ENCODE measurements at regions not wholly inside any gene's neighbourhood (a gene's known extent, or its start where the extent isn't known, plus 50 kb on each side); places are given as distances from the start of the nearest gene placed in this dataset.
"Not testable (repeated sequence)": the region's sequence is repeated elsewhere in the genome, so short reads cannot be mapped to it uniquely, and the experiment has no call there.

DNA sequence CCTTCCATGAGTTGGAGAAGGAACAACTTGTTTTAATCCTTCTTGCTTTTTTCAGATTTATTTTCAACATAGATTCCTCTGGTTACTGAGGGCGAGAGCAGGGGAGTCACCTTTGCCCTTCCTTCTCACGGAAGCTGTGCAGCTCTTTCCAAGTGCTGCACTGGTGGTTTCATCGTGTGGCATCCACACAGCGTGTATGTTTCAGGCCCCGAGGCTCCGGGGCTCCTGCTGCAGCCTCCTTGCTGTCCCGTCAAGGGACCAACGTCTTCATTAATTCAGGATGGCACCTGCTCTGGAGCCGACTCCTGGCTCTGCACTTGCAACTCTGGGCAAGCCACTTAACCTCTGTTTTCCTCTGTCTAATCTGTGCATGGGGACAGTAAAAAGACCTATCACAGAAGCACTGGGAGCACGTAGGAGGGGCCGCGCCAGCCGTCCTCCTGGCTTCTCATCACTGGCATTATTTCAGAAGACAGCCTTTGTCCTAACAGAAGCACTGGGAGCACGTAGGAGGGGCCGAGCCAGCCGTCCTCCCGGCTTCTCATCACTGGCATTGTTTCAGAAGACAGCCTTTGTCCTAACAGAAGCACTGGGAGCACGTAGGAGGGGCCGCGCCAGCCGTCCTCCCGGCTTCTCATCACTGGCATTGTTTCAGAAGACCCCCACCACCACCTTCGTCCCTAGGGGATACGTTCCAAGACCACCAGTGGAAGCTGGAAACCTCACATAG lies 117.8 kb upstream of the NKX1-1 start:
- ATAC-seq, result no peak

DNA sequence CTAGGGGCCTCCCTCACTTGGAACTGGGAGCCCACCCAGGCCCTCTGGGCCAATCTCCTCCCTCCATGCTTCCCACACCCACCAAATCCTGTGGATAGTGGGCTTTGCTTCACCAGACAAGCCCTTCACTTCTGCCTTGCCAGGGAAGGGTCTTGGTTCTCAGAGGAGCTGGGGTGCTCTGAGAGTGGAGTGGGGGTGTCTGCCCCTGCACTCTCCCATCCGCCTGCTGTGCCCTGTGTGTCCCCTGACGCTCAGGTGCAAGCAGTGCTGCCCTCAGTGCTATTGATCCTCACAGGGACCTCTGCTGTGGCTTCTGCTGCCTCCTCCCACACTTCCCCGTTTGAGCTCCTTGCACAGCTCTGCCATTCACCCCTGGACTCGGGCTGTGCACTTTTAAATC lies 117.3 kb upstream of the NKX1-1 start:
- no peak for ATAC-seq

DNA sequence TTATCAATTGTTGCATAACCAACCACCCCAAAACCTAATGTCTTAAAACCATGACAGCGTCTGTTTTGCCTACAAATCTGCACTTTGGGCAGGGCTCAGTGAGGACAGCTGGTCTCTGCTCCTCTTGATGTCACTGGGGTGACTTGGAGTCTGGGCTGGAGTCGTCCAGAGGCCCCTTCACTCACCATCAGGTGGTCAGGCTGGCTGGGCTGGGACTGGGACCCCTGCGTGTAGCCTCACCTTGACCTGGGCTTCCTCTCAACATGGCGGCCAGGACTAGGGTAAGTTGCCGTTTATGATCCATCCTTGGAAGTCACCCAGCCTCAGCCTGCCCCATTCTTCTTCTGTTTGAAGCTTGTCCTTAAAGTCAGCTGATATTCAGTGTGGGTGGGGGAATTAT lies 116.8 kb upstream of the NKX1-1 start:
- ATAC-seq, result no peak

DNA sequence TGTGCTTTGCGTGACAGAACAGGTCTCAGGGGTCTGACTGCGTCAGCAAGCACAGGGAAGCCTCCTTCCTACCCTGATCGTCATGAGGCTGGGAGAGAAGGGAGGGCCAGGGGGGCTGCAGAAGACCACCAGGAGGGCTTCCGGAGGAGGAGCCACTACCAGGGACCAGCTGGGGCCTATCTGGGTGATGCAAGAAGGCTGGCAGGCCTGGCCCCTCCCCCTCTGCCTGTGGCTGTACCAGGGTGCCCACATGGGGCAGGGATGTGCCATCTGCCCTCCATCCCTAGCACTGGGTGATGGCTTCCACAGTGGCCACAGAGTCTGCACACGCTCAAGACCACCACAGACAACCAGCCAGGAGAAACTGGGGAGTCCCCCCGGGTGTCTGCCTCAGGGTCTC lies 116.4 kb upstream of the NKX1-1 start:
- ATAC-seq, result peak; percentile 28

- ATAC-seq, result peak; percentile 6
Measured at GRCh38 chr4:1521821-1522361, 115.6 kb upstream of the NKX1-1 start.

GRCh38 chr4:1520795-1521576 lies 114.7 kb upstream of the NKX1-1 start:
- not testable (repeated sequence) for ATAC-seq

DNA sequence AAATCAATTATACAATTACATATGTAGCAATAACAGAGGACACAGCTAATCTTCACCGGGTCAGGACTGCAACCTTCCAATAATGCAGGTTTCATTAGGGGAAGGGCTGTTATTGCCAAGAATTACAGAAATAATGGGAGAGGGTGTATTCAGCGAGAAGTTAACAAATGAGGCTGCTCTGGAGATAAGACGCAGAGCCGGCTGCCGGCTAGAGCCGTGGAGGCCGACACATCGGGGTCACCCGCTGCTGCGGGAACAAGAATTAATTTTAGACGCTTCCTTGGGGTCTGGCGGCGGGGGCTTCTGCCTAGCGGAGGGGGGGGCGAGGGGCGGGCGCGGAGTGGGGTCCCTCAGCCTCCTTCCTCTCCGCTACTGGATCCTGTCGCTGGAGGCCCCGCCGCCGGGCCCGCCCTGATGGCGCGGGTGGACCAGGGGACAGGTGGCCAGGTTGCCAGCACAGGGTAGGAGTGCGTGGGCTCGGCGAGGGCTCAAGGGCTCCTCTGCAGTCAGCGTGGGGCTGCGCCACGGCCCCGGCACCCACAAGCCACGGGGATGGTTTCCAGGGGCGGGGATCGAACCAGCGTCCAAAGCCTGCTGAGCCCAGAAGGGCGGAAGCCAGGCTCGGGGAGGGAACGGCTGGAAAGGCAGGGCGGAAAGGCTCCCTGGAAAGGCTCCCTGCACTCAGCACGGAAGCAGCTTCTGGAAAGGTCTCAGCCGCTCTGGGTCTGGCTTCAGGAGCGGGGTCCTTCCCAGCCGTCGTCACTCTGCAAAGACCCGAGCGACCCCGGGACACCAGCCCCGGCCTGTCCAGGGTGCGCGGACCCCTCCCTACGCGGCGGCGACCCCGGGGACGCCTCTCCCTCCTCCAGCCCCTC lies 113.8 kb upstream of the NKX1-1 start:
- no peak for ATAC-seq

- ATAC-seq, result no peak
Measured at GRCh38 chr4:1518997-1519700, 112.9 kb upstream of the NKX1-1 start.

DNA sequence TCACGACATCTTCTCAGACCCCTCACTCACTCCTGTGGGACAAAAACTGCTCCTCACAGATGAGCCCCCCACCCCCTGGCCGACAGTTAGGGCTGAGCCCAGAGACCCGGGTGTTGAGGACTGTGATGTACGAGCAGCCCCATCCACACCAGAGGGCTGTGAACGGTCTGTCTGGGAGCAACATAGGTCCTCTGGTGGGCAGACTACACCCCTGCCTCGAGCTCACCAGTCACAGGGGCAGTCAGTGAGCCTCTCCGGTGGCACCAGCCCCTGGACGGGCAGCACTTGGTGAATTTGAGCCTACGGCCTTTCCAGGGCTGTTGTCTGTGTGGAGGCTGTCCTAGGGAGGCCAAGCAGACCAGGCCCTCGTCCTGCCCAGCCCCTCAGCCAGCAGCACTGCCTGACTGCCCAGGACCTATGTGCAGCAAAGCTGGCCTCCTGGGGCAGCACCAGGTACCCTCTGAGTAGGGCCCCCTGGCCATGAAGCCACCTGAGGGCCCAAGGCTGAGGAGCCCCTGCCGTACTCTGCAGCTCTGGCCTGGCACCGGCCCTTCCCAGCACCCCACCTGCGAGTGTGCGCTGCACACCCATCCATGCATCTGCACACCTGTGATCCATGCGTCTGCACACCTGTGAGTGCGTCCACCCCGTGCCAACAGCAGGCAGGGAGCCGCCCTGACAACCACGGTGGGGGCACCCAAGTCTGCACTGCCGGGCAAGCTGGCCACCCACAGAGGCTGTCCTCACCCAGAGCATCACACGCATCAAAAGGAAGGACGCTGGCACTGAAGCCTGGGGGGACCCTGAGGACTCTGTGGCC lies 111.6 kb upstream of the NKX1-1 start:
- no peak for ATAC-seq

- ATAC-seq, result no peak
Measured at GRCh38 chr4:1516881-1517480, 110.7 kb upstream of the NKX1-1 start.

DNA sequence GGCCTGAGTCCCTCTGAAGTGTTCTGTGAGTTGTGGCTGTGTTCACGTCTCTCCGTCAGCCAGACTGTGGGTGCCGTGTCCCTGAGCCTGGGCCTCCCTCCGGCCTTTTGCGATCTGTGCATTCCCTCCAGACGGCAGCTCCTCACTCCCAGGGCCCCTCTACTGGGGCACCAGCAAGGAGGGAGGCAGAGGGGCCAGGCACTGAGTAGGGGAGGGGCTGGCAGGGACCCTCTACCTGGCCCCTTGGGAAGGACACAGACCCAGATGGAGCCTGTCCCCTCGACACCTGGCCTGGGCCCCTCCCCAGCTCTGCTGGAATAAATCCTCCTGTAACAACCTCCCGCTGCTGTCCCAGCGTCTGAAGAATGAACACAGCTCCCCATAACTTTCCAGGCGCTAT lies 110.0 kb upstream of the NKX1-1 start:
- no peak for ATAC-seq

GRCh38 chr4:1515763-1516162 lies 109.5 kb upstream of the NKX1-1 start:
- no peak for ATAC-seq

DNA sequence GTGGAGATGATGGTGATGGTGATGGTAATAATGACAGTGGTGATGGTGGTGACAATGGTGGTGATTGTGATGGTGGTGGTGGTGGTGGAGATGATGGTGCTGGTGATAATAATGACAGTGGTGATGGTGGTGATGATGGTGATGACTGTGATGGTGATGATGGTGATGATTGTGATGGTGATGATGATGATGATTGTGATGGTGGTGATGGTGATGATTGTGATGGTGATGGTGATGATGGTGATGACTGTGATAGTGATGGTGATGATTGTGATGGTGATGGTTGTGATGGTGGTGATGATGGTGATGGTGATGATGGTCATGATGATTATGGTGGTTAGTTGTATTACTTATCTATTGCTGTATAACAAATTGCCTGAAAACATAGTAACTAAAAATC lies 108.9 kb upstream of the NKX1-1 start:
- ATAC-seq, result no peak

GRCh38 chr4:1514612-1515011 lies 108.4 kb upstream of the NKX1-1 start:
- no peak for ATAC-seq

DNA sequence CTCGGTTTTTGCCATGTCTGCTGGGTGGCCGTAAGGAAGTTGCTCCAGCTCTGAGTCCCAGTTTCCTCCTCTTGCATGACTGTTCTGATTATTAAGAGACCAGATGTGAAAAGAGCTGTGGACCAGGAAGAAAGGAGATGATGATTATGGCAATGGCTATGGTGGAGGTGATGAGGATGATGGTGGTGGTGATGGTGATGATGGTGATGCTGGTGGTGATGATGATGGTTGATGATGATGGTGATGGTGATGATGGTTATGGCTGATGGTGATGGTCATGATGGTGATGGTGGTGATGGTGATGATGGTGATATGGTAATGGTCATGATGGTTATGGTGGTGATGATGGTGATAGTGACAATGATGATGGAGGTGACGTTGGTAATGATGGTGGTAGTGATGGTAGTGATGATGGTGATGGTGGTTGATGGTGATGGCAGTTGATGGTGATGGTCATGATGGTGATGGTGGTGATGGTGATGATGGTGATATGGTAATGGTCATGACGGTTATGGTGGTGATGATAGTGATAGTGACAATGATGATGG lies 107.8 kb upstream of the NKX1-1 start:
- no peak for ATAC-seq

DNA sequence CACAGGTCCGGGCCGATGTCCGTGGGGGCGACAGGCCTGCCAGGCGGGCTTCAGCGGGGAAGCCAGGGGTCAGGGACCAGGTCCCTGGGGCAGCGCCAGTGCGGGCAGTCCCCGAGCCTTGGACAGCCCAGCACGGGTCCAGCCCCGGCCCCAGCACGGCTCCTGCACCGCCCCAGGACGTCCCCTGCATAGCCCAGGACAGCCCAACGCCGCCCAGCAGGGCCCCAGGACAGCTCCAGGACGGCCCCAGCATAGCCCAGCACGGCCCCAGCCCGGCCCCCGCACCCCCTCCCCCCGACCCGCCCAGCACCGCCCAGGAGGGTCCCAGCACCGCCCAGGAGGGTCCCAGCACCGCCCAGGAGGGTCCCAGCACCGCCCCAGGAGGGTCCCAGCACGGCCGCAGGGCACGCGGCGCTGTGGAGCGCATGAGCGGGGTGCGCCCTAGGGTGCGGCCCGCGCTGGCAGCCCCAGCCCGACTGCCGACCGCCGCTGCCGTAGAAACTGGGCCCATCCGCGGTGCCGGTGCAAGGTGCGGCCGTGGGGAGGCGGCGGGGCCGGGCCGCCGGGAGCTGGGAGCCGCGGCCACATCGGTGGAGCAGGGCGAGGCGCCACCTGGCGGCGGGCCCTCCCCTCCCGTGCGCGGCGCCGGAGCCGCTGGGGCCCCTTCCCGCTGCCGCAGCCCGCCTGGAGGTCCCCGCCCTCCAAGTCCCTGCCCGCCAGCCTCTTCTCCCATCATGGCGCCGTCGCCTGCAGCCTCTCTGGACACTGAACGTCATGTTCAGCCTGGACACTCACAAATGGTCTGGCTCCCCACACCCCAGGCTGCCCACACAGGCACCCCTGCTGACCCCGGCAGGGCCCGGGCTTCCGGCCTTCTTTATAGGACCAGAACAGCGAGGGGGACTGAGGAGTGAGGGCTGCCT lies 106.8 kb upstream of the NKX1-1 start:
- ATAC-seq, result peak; percentile 76

DNA sequence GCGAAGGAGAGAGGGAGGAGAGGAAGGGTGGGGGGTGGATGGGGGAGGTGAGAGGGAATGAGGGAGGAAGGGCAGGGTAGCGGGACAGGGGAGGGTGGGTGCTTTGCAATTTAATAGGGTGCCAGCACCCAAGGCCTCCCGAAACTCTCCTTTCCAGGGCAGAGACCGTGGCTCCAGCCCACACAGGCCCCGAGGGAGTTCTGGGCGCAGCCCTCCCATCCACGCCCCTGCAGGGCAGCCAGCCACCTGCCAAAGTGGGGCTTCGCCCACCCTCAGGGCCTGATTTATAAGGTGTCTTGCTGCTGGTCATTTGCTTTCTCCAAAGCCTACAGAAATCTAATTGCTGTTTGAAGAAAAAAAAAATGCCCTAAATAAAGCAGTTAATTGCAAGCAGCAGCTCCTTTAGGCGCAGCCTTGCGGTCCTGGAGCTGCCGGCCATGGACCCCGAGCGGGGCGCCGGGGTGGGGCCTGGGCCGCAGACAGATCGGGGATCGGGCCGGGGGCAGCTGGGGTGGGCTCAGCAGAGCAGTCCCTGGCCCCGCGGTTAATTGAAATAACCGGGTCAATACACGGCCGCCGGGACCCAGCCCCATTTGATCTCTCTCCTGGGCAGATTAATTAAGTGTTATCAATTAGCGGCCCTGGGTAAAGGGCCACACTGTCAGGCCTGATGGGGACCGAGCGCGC lies 106.0 kb upstream of the NKX1-1 start:
- no peak for ATAC-seq

DNA sequence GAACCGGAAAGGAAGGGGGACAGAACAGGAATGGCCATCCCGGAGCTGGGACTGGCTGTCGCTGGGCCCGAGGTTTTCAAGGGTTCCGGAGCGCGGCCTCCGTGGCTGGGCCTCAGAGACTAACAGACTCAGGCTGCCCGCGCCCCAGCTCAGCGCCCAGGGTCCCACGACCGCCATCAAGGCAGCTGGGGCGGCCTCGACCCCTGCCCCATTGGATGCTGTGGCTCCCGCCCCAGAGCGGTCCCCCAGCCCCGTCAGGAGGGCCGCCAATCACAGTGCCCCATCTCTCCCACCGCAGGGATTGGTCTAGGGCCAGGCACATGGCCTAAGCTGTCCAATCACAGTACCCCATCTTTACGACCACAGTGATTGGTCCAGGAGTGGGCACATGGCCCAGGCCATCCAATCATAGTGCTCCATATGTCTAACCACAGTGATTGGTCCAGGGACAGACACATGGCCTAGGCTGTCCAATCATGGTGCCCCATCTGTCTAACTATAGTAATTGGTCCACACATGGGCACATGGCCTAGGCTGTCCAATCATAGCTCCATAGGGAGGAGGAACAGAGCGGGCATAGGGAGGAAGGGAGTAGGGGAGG lies 105.3 kb upstream of the NKX1-1 start:
- peak; percentile 24 for ATAC-seq

All from esophagus mucosa (tissue), 1 donor.